ENCODE measurements at regions not wholly inside any gene's neighbourhood (a gene's known extent, or its start where the extent isn't known, plus 50 kb on each side); places are given as distances from the start of the nearest gene placed in this dataset.
A peak's percentile ranks its signal among the peaks of the same experiment; 100 is the strongest.

GRCh38 chr6:159430323-159430722, 261.1 kb downstream of the FNDC1 start:
- Histone ChIP-seq H3K4me1 (ENCODE audit: control insufficient read depth, insufficient read depth, low read length, poor library complexity, severe bottlenecking) (no peaks in the 10 kb centered on the region), H3K36me3 (ENCODE audit: control insufficient read depth, insufficient read depth, low read length) (no peaks in the 10 kb centered on the region), H3K9me3 (ENCODE audit: control insufficient read depth, low read length) (peaks cover 10% of the 10 kb centered on the region), H3K4me3 (ENCODE audit: extremely low read depth, insufficient read depth, low read length, poor library complexity, severe bottlenecking) (no peak overlapping the region), H3K27ac (ENCODE audit: low read depth, low read length, severe bottlenecking) (no peak overlapping the region)
- WGBS, 2 experiments (ENCODE audit: insufficient coverage in 2 of 2) = 80 to 100% methylated on average over 3 of the region's 3 CpGs

- no peak overlapping the region for H3K27ac ChIP-seq (ENCODE audit: low read depth, low read length, severe bottlenecking)
- peaks cover 10% of the 10 kb centered on the region for H3K9me3 ChIP-seq (ENCODE audit: control insufficient read depth, low read length)
Measured at GRCh38 chr6:159429433-159429832, 260.2 kb downstream of the FNDC1 start.

GRCh38 chr6:159427771-159428170, 258.6 kb downstream of the FNDC1 start:
- H3K9me3 ChIP-seq (ENCODE audit: control insufficient read depth, low read length) = no peaks in the 10 kb centered on the region
- no peak overlapping the region for H3K4me3 ChIP-seq (ENCODE audit: extremely low read depth, insufficient read depth, low read length, poor library complexity, severe bottlenecking)
- H3K27ac ChIP-seq (ENCODE audit: low read depth, low read length, severe bottlenecking) = no peak overlapping the region
- 75 to 93% methylated on average over 2 to 3 of the region's 3 CpGs for WGBS, 2 experiments (ENCODE audit: insufficient coverage in 2 of 2)
- no peaks in the 10 kb centered on the region for H3K36me3 ChIP-seq (ENCODE audit: control insufficient read depth, insufficient read depth, low read length)
- no peaks in the 10 kb centered on the region for H3K4me1 ChIP-seq (ENCODE audit: control insufficient read depth, insufficient read depth, low read length, poor library complexity, severe bottlenecking)

More at GRCh38 chr6:159429433-159429832, 260.2 kb downstream of the FNDC1 start:
- WGBS, 2 experiments (ENCODE audit: insufficient coverage in 2 of 2) = 50 to 60% methylated on average over 2 of the region's 2 CpGs
- H3K4me3 ChIP-seq (ENCODE audit: extremely low read depth, insufficient read depth, low read length, poor library complexity, severe bottlenecking) = no peak overlapping the region
- H3K4me1 ChIP-seq (ENCODE audit: control insufficient read depth, insufficient read depth, low read length, poor library complexity, severe bottlenecking) = no peaks in the 10 kb centered on the region
- H3K36me3 ChIP-seq (ENCODE audit: control insufficient read depth, insufficient read depth, low read length) = no peaks in the 10 kb centered on the region

- Histone ChIP-seq H3K36me3 (ENCODE audit: control insufficient read depth, insufficient read depth, low read length) (no peaks in the 10 kb centered on the region), H3K9me3 (ENCODE audit: control insufficient read depth, low read length) (no peaks in the 10 kb centered on the region), H3K4me3 (ENCODE audit: extremely low read depth, insufficient read depth, low read length, poor library complexity, severe bottlenecking) (no peak overlapping the region), H3K4me1 (ENCODE audit: control insufficient read depth, insufficient read depth, low read length, poor library complexity, severe bottlenecking) (peaks cover 3% of the 10 kb centered on the region), H3K27ac (ENCODE audit: low read depth, low read length, severe bottlenecking) (no peak overlapping the region)
- WGBS, 2 experiments (ENCODE audit: insufficient coverage in 2 of 2) = 87 to 93% methylated on average over 3 to 5 of the region's 5 CpGs
Measured at GRCh38 chr6:159427335-159427734, 258.1 kb downstream of the FNDC1 start.

- Histone ChIP-seq H3K4me1 (ENCODE audit: control insufficient read depth, insufficient read depth, low read length, poor library complexity, severe bottlenecking) (peaks cover 5% of the 10 kb centered on the region), H3K9me3 (ENCODE audit: control insufficient read depth, low read length) (no peaks in the 10 kb centered on the region), H3K36me3 (ENCODE audit: control insufficient read depth, insufficient read depth, low read length) (no peaks in the 10 kb centered on the region), H3K4me3 (ENCODE audit: extremely low read depth, insufficient read depth, low read length, poor library complexity, severe bottlenecking) (no peak overlapping the region), H3K27ac (ENCODE audit: low read depth, low read length, severe bottlenecking) (no peak overlapping the region)
- WGBS, 2 experiments (ENCODE audit: insufficient coverage in 2 of 2) = 82 to 83% methylated on average over 4 to 5 of the region's 6 CpGs
Measured at GRCh38 chr6:159425421-159425820, 256.2 kb downstream of the FNDC1 start.

- Histone ChIP-seq H3K4me1 (ENCODE audit: control insufficient read depth, insufficient read depth, low read length, poor library complexity, severe bottlenecking) (peaks cover 5% of the 10 kb centered on the region), H3K36me3 (ENCODE audit: control insufficient read depth, insufficient read depth, low read length) (no peaks in the 10 kb centered on the region), H3K9me3 (ENCODE audit: control insufficient read depth, low read length) (no peaks in the 10 kb centered on the region), H3K27ac (ENCODE audit: low read depth, low read length, severe bottlenecking) (peak overlapping the region; percentile 59), H3K4me3 (ENCODE audit: extremely low read depth, insufficient read depth, low read length, poor library complexity, severe bottlenecking) (no peak overlapping the region)
- 84 to 87% methylated on average over 20 of the region's 20 CpGs for WGBS, 2 experiments (ENCODE audit: insufficient coverage in 2 of 2)
Measured at GRCh38 chr6:159422041-159422984, 253.1 kb downstream of the FNDC1 start.

GRCh38 chr6:159421586-159421985, 252.4 kb downstream of the FNDC1 start:
- 70 to 74% methylated on average over 5 to 7 of the region's 7 CpGs for WGBS, 2 experiments (ENCODE audit: insufficient coverage in 2 of 2)
- Histone ChIP-seq H3K36me3 (ENCODE audit: control insufficient read depth, insufficient read depth, low read length) (no peaks in the 10 kb centered on the region), H3K27ac (ENCODE audit: low read depth, low read length, severe bottlenecking) (peak overlapping the region; percentile 54), H3K4me1 (ENCODE audit: control insufficient read depth, insufficient read depth, low read length, poor library complexity, severe bottlenecking) (peaks cover 5% of the 10 kb centered on the region), H3K9me3 (ENCODE audit: control insufficient read depth, low read length) (no peaks in the 10 kb centered on the region), H3K4me3 (ENCODE audit: extremely low read depth, insufficient read depth, low read length, poor library complexity, severe bottlenecking) (no peak overlapping the region)

GRCh38 chr6:159418997-159419396, 249.8 kb downstream of the FNDC1 start:
- peaks cover 5% of the 10 kb centered on the region for H3K4me1 ChIP-seq (ENCODE audit: control insufficient read depth, insufficient read depth, low read length, poor library complexity, severe bottlenecking)
- H3K4me3 ChIP-seq (ENCODE audit: extremely low read depth, insufficient read depth, low read length, poor library complexity, severe bottlenecking) = no peak overlapping the region
- peaks cover 7% of the 10 kb centered on the region for H3K9me3 ChIP-seq (ENCODE audit: control insufficient read depth, low read length)
- H3K36me3 ChIP-seq (ENCODE audit: control insufficient read depth, insufficient read depth, low read length) = no peaks in the 10 kb centered on the region
- WGBS, 2 experiments (ENCODE audit: insufficient coverage in 2 of 2) = 75% methylated on average over 1 of the region's 2 CpGs; no CpG with 5 or more reads in 1 of the 2 experiments
- H3K27ac ChIP-seq (ENCODE audit: low read depth, low read length, severe bottlenecking) = no peak overlapping the region

GRCh38 chr6:159416891-159417560, 247.8 kb downstream of the FNDC1 start:
- WGBS, 2 experiments (ENCODE audit: insufficient coverage in 2 of 2) = 81 to 94% methylated on average over 3 to 4 of the region's 4 CpGs
- Histone ChIP-seq H3K36me3 (ENCODE audit: control insufficient read depth, insufficient read depth, low read length) (no peaks in the 10 kb centered on the region), H3K9me3 (ENCODE audit: control insufficient read depth, low read length) (peaks cover 7% of the 10 kb centered on the region), H3K4me3 (ENCODE audit: extremely low read depth, insufficient read depth, low read length, poor library complexity, severe bottlenecking) (no peak overlapping the region), H3K27ac (ENCODE audit: low read depth, low read length, severe bottlenecking) (no peak overlapping the region), H3K4me1 (ENCODE audit: control insufficient read depth, insufficient read depth, low read length, poor library complexity, severe bottlenecking) (no peaks in the 10 kb centered on the region)

GRCh38 chr6:159415540-159415939, 246.3 kb downstream of the FNDC1 start:
- peaks cover 7% of the 10 kb centered on the region for H3K9me3 ChIP-seq (ENCODE audit: control insufficient read depth, low read length)
- no CpG with 5 or more reads among the region's 2 CpGs for WGBS, 2 experiments (ENCODE audit: insufficient coverage in 2 of 2)

More at GRCh38 chr6:159415540-159415939, 246.3 kb downstream of the FNDC1 start:
- no peaks in the 10 kb centered on the region for H3K4me1 ChIP-seq (ENCODE audit: control insufficient read depth, insufficient read depth, low read length, poor library complexity, severe bottlenecking)
- no peak overlapping the region for H3K27ac ChIP-seq (ENCODE audit: low read depth, low read length, severe bottlenecking)
- no peak overlapping the region for H3K4me3 ChIP-seq (ENCODE audit: extremely low read depth, insufficient read depth, low read length, poor library complexity, severe bottlenecking)
- H3K36me3 ChIP-seq (ENCODE audit: control insufficient read depth, insufficient read depth, low read length) = no peaks in the 10 kb centered on the region
